DND-41 (cell line): ENCODE measurements at regions not wholly inside any gene's neighbourhood (a gene's known extent, or its start where the extent isn't known, plus 50 kb on each side); places are given as distances from the start of the nearest gene placed in this dataset.

Experiments
- ATAC-seq: fragments of 200-7000 bp; cut with Tn5 transposase; 3 replicates; pipeline ENCODE4 v1.9.1; 2021; ENCODE audit warnings: low read depth; ENCODE audit not compliant: insufficient read depth
- DNase-seq: peaks from one replicate; pipeline ENCODE4 v3.0.0-alpha.2; 2020
- H2AFZ ChIP-seq: 2 replicates; pipeline ENCODE4 v1.6.0; 2012; ENCODE audit warnings: low read depth, low read length
- H3K27ac ChIP-seq: 2 replicates; pipeline ENCODE4 v1.5.1; 2012; ENCODE audit warnings: low read length, inconsistent platforms
- H3K27me3 ChIP-seq: fragments of 200-600 bp; sonication (generic); 2 replicates; pipeline ENCODE4 v1.6.0; 2012; ENCODE audit warnings: low read length, mild to moderate bottlenecking, inconsistent platforms; ENCODE audit not compliant: insufficient read depth, poor library complexity
- H3K36me3 ChIP-seq: 2 replicates; pipeline ENCODE4 v1.5.1; 2012; ENCODE audit warnings: low read length, inconsistent platforms; ENCODE audit not compliant: insufficient read depth
- H3K4me1 ChIP-seq: 2 replicates; pipeline ENCODE4 v1.5.1; 2012; ENCODE audit warnings: mild to moderate bottlenecking, low read length; ENCODE audit not compliant: insufficient read depth
- H3K4me2 ChIP-seq: 2 replicates; pipeline ENCODE4 v1.6.0; 2012; ENCODE audit warnings: mild to moderate bottlenecking, moderate library complexity, low read length, inconsistent platforms; ENCODE audit not compliant: insufficient read depth
- H3K4me3 ChIP-seq, 2 experiments: fragments of 200-600 bp in 1 of 2; shearing (Covaris generic) in 1 of 2; 2 replicates each; pipeline ENCODE4 v1.5.1; 2012 to 2016; ENCODE audit warnings: inconsistent platforms in 2 of 2, low read length in 2 of 2, mild to moderate bottlenecking in 2 of 2, low read depth in 1 of 2, moderate library complexity in 1 of 2
- H3K79me2 ChIP-seq: 2 replicates; pipeline ENCODE4 v1.6.0; 2012; ENCODE audit warnings: low read length, inconsistent platforms; ENCODE audit not compliant: insufficient read depth
- H3K9ac ChIP-seq: 2 replicates; pipeline ENCODE4 v1.6.0; 2012; ENCODE audit warnings: low read depth, mild to moderate bottlenecking, inconsistent platforms, low read length, moderate library complexity
- H3K9me3 ChIP-seq: 2 replicates; pipeline ENCODE4 v1.5.1; 2012; ENCODE audit warnings: low read length, moderate library complexity, mild to moderate bottlenecking, inconsistent platforms; ENCODE audit not compliant: insufficient read depth, severe bottlenecking
- H4K20me1 ChIP-seq: 2 replicates; pipeline ENCODE4 v1.6.0; 2012; ENCODE audit warnings: low read length; ENCODE audit not compliant: insufficient read depth
- CTCF ChIP-seq: IDR thresholded peaks from 2 replicates; pipeline ENCODE4 v1.5.1; 2012; ENCODE audit warnings: borderline replicate concordance, low read length, moderate library complexity, mild to moderate bottlenecking; ENCODE audit not compliant: poor library complexity, severe bottlenecking; ENCODE audit errors: extremely low read depth
- EZH2 ChIP-seq: IDR thresholded peaks from 3 replicates; pipeline ENCODE4 v1.6.1; 2012; ENCODE audit warnings: borderline replicate concordance, low read depth, mild to moderate bottlenecking, moderate library complexity, low read length, inconsistent platforms; ENCODE audit not compliant: severe bottlenecking

DNA sequence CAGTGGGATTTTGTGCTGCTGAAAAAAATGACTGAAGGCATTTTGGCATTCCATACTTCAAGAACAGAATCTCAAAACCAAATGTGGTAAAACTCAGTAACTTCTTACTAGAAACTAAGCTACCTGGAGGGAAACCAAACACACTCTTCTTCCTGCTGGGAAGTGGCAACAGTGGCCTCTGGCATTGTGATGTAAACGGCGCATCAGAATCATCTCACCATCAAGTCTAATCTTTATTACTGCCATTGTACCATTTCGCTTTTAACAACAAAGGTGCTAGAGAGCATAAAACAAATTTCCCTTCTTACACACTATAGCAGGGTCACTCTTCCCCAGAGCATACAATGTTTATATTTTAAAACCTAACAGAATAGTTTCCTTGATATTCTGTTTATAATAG lies 101.6 kb upstream of the CEP162 start:
- DNase-seq (no peak), ATAC-seq (no peak)
- Histone ChIP-seq H3K4me3 (no peak overlapping the region), H3K9ac (no peak overlapping the region), H3K4me1 (no peaks in the 10 kb centered on the region), H3K27ac (no peak overlapping the region), H2AFZ (no peak overlapping the region), H4K20me1 (no peaks in the 10 kb centered on the region), H3K79me2 (no peaks in the 10 kb centered on the region), H3K9me3 (no peaks in the 10 kb centered on the region), H3K4me2 (no peak overlapping the region), H3K36me3 (no peaks in the 10 kb centered on the region), H3K27me3 (no peaks in the 10 kb centered on the region)
- no peak for TF ChIP-seq EZH2
- TF ChIP-seq CTCF = no peak

GRCh38 chr6:84317463-84317862 lies 90.0 kb upstream of the CEP162 start:
- Histone ChIP-seq H3K27ac (no peak overlapping the region), H3K4me1 (no peaks in the 10 kb centered on the region), H3K79me2 (no peaks in the 10 kb centered on the region), H3K9ac (no peak overlapping the region), H3K4me3 (no peak overlapping the region), H3K4me2 (no peak overlapping the region), H4K20me1 (no peaks in the 10 kb centered on the region), H3K9me3 (no peaks in the 10 kb centered on the region), H3K27me3 (no peaks in the 10 kb centered on the region), H3K36me3 (no peaks in the 10 kb centered on the region), H2AFZ (no peak overlapping the region)
- no peak for TF ChIP-seq CTCF
- no peak for TF ChIP-seq EZH2
- DNase-seq = no peak
- ATAC-seq = no peak

DNA sequence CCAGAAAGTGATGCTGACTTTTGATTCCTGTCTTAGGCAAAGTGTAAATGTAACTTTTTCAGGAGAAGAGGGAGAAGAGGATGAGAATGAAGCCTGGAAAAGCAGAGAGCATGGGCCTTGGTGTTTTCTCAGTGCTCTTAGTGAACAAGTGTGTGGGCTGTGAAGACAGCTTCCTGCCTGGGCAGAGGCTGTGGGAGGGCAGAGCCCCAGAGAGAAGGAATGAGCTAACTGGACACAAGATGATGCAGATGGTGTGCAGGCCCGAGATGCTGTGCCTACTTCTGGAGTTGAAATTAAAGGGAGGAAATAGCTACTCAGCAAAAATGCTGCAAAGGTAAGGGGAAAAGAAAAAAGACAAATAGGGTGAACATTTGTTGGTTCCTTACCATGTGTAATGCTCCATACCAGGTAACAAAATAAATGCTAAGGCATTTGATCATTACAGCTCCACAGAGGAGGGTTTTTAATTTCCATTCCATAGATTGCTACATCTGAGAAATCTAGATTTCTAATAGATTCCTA lies 87.0 kb upstream of the CEP162 start:
- DNase-seq (no peak), ATAC-seq (no peak)
- H3K36me3 ChIP-seq = no peaks in the 10 kb centered on the region
- no peak overlapping the region for H2AFZ ChIP-seq
- H3K79me2 ChIP-seq = no peaks in the 10 kb centered on the region
- H3K4me3 ChIP-seq = no peak overlapping the region
- no peak overlapping the region for H3K27ac ChIP-seq
- no peaks in the 10 kb centered on the region for H3K4me1 ChIP-seq
- no peaks in the 10 kb centered on the region for H3K9me3 ChIP-seq
- no peak overlapping the region for H3K4me2 ChIP-seq
- H4K20me1 ChIP-seq = no peaks in the 10 kb centered on the region
- no peak for TF ChIP-seq EZH2
- no peak for TF ChIP-seq CTCF
- no peak overlapping the region for H3K9ac ChIP-seq
- no peaks in the 10 kb centered on the region for H3K27me3 ChIP-seq

GRCh38 chr6:84309336-84309735 lies 81.9 kb upstream of the CEP162 start:
- H2AFZ ChIP-seq = no peak overlapping the region
- no peak overlapping the region for H3K9ac ChIP-seq
- no peak for TF ChIP-seq CTCF
- TF ChIP-seq EZH2 = no peak
- no peak overlapping the region for H3K4me2 ChIP-seq
- no peaks in the 10 kb centered on the region for H3K4me1 ChIP-seq
- no peaks in the 10 kb centered on the region for H3K27me3 ChIP-seq
- no peaks in the 10 kb centered on the region for H3K36me3 ChIP-seq
- no peaks in the 10 kb centered on the region for H4K20me1 ChIP-seq
- no peak overlapping the region for H3K27ac ChIP-seq
- no peaks in the 10 kb centered on the region for H3K9me3 ChIP-seq
- no peaks in the 10 kb centered on the region for H3K79me2 ChIP-seq
- DNase-seq (no peak), ATAC-seq (no peak)
- no peak overlapping the region for H3K4me3 ChIP-seq
